Thyroid gland (tissue), 4 donors: ENCODE measurements at regions not wholly inside any gene's neighbourhood (a gene's known extent, or its start where the extent isn't known, plus 50 kb on each side); places are given as distances from the start of the nearest gene placed in this dataset.
"Not testable (repeated sequence)": the region's sequence is repeated elsewhere in the genome, so short reads cannot be mapped to it uniquely, and the experiment has no call there.

Source experiments
- DNase-seq, 2 donors: peaks; one replicate each; pipeline ENCODE4 v3.0.0-alpha.2; 2019
- H3K27ac ChIP-seq, 3 donors: fragments of 200-600 bp; sonication (generic); 1 replicate in 2 of 3; 2 replicates in 1 of 3; pipeline ENCODE4 v1.5.1; 2016 to 2019; ENCODE audit warnings: mild to moderate bottlenecking in 1 of 3, moderate library complexity in 1 of 3
- H3K27me3 ChIP-seq: fragments of 200-600 bp; sonication (generic); one replicate; pipeline ENCODE4 v1.5.1; 2019
- H3K36me3 ChIP-seq, 2 donors: fragments of 200-600 bp; sonication (generic); one replicate each; pipeline ENCODE4 v1.5.1; 2016 to 2019
- H3K4me1 ChIP-seq, 2 donors: fragments of 200-600 bp; sonication (generic); one replicate each; pipeline ENCODE4 v1.5.1; 2017 to 2019
- H3K4me3 ChIP-seq, 3 donors: fragments of 200-600 bp; sonication (generic); replicated peaks in 1 of 3; 1 replicate in 2 of 3; 2 replicates in 1 of 3; pipeline ENCODE4 v1.5.1; 2016; ENCODE audit warnings: mild to moderate bottlenecking in 1 of 3
- H3K9me3 ChIP-seq: fragments of 200-600 bp; sonication (generic); one replicate; pipeline ENCODE4 v1.5.1; 2017
- CTCF ChIP-seq, 6 experiments: fragments of 200-600 bp in 3 of 6; fragments of 450-650 bp in 3 of 6; sonication (generic) in 3 of 6; IDR thresholded peaks; one replicate each; pipeline ENCODE4 v1.5.1; 2016 to 2019; ENCODE audit warnings: antibody characterized with exemption in 6 of 6, mild to moderate bottlenecking in 2 of 6, inconsistent platforms in 1 of 6, moderate library complexity in 1 of 6
- POLR2A ChIP-seq, 2 donors: fragments of 450-650 bp; IDR thresholded peaks; one replicate each; pipeline ENCODE4 v1.6.1; 2017; ENCODE audit warnings: antibody characterized with exemption in 2 of 2, mild to moderate bottlenecking in 2 of 2, moderate library complexity in 1 of 2
- WGBS, 2 donors: methylation state at CpG; one replicate each; pipeline ENCODE4 v1.1.5; 2017; 5-methylcytosine and 5-hydroxymethylcytosine counted together
- intact Hi-C: fragments of 100-400 bp; cut with DNase I; formaldehyde crosslinking; loops from one replicate; pipeline ENCODE4 v1.15.1; 2023

GRCh38 chr15:67928666-67929065 is 88.8 kb upstream of the RNU6-1 start:
- no peak for DNase-seq
- H3K4me1 ChIP-seq, result peaks cover 51 to 62% of the 10 kb centered on the region in 2 donors
- H3K4me3 ChIP-seq, result no peak overlapping the region
- intact Hi-C loops, result no loop called here
- H3K36me3 ChIP-seq, result no peaks in the 10 kb centered on the region
- no peaks in the 10 kb centered on the region for H3K9me3 ChIP-seq
- WGBS, 2 donors, result 61 to 67% methylated on average over 4 to 6 of the region's 6 CpGs
- no peaks in the 10 kb centered on the region for H3K27me3 ChIP-seq
- TF ChIP-seq CTCF (IDR thresholded peaks at IDR 0.05) (no peak), POLR2A (IDR thresholded peaks at IDR 0.05) (no peak)
- H3K27ac ChIP-seq, result peak overlapping the region; percentile 80 to 89 (median 88)

- Histone ChIP-seq H3K27me3 (no peaks in the 10 kb centered on the region), H3K36me3 (no peaks in the 10 kb centered on the region), H3K4me3 (no peak overlapping the region), H3K9me3 (no peaks in the 10 kb centered on the region), H3K27ac (peak overlapping the region in 2 of 3 donors; percentile 41 to 48), H3K4me1 (peaks cover 32 to 55% of the 10 kb centered on the region in 2 donors)
- TF ChIP-seq CTCF (IDR thresholded peaks at IDR 0.05) (no peak), POLR2A (IDR thresholded peaks at IDR 0.05) (no peak)
- 94 to 98% methylated on average over 2 of the region's 2 CpGs for WGBS, 2 donors
- intact Hi-C loops, result loop anchor here (10.0 kb wide), 1 partner anchor 56 kb away; no protein-coding TSS in a partner anchor
- no peak for DNase-seq
Measured at GRCh38 chr15:67930720-67931119, 90.9 kb upstream of the RNU6-1 start.

- Histone ChIP-seq H3K4me1 (peaks cover 23 to 47% of the 10 kb centered on the region in 2 donors), H3K9me3 (no peaks in the 10 kb centered on the region), H3K27me3 (no peaks in the 10 kb centered on the region), H3K4me3 (no peak overlapping the region), H3K36me3 (no peaks in the 10 kb centered on the region), H3K27ac (peak overlapping the region in 1 of 3 donors; percentile 48)
- WGBS, 2 donors, result 77 to 85% methylated on average over 3 of the region's 3 CpGs
- DNase-seq, result peak; percentile 64 to 69
- intact Hi-C loops, result loop anchor here (10.0 kb wide), 1 partner anchor 57 kb away; no protein-coding TSS in a partner anchor
- TF ChIP-seq POLR2A (IDR thresholded peaks at IDR 0.05) (no peak), CTCF (IDR thresholded peaks at IDR 0.05) (no peak)
Measured at GRCh38 chr15:67931861-67932260, 92.0 kb upstream of the RNU6-1 start.

GRCh38 chr15:67934126-67934525 is 94.3 kb upstream of the RNU6-1 start:
- H3K27ac ChIP-seq, result peak overlapping the region in 2 of 3 donors; percentile 36 to 54
- intact Hi-C loops, result loop anchor here (10.0 kb wide), 1 partner anchor 59 kb away; no protein-coding TSS in a partner anchor
- WGBS, 2 donors, result 81 to 96% methylated on average over 3 of the region's 3 CpGs
- DNase-seq, H3K4me3 ChIP-seq, H3K9me3 ChIP-seq, H3K36me3 ChIP-seq, H3K27me3 ChIP-seq: not testable (repeated sequence)
- peaks cover 13 to 30% of the 10 kb centered on the region in 2 donors for H3K4me1 ChIP-seq

- peaks cover 13 to 29% of the 10 kb centered on the region in 2 donors for H3K4me1 ChIP-seq
- H3K27ac ChIP-seq, result peak overlapping the region; percentile 44 to 60 (median 53)
- H3K27me3 ChIP-seq, result no peaks in the 10 kb centered on the region
- DNase-seq, result peak; percentile 50 to 59
- H3K9me3 ChIP-seq, result no peaks in the 10 kb centered on the region
- H3K36me3 ChIP-seq, result no peaks in the 10 kb centered on the region
- no peak overlapping the region for H3K4me3 ChIP-seq
- intact Hi-C loops, result loop anchor here (10.0 kb wide), 1 partner anchor 60 kb away; no protein-coding TSS in a partner anchor
- no peak for TF ChIP-seq POLR2A (IDR thresholded peaks at IDR 0.05)
- peak in 3 of 6 experiments; percentile 20 to 34 (median 30) for TF ChIP-seq CTCF (IDR thresholded peaks at IDR 0.05)
Measured at GRCh38 chr15:67935244-67935643, 95.4 kb upstream of the RNU6-1 start.
